ENCODE measurements at regions not wholly inside any gene's neighbourhood (a gene's known extent, or its start where the extent isn't known, plus 50 kb on each side); places are given as distances from the start of the nearest gene placed in this dataset.
"Not testable (repeated sequence)": the region's sequence is repeated elsewhere in the genome, so short reads cannot be mapped to it uniquely, and the experiment has no call there.

- DNase-seq (ENCODE audit: low spot score): no peak
These were observed 100.2 kb upstream of the RAI14 start for GRCh38 chr5:34555699-34556508.

DNA sequence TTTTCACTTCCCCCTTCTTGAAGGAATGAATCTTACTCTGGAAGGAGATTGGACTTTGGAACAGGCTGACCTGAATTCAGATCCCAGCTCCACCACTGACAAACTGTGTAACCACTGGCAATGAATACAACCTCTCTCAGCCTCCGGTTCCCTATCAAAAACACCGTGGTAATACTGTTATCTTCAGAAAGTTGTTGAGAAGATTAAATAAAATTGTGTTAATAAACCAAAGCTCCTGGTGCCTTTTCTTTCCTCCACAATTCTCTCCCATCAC is 99.7 kb upstream of the RAI14 start:
- no peak for DNase-seq (ENCODE audit: low spot score)

DNA sequence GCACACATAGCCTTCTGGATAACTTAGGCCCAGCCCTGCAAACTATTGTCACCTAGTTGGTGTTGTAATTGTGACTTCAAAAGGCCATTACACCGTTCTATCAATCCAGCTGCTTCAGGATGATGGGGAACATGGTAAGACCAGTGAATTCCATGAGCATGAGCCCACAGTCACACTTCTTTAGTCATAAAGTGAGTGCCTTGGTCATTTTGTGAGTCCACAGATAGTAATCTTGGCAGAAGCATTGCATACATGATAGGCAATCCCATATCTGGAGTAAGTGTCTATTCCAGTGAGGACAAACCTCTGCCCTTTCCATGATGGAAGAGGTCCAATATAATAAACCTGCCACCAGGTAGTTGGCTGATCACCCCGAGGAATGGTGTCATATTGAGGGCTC is 94.5 kb upstream of the RAI14 start:
- not testable (repeated sequence) for DNase-seq (ENCODE audit: low spot score)

GRCh38 chr5:34562791-34563190 is 93.3 kb upstream of the RAI14 start:
- no peak for DNase-seq (ENCODE audit: low spot score)

GRCh38 chr5:34563269-34563668 is 92.9 kb upstream of the RAI14 start:
- DNase-seq (ENCODE audit: low spot score): no peak

GRCh38 chr5:34563931-34564709 is 92.0 kb upstream of the RAI14 start:
- no peak for DNase-seq (ENCODE audit: low spot score)

- DNase-seq (ENCODE audit: low spot score): no peak
These were observed 91.4 kb upstream of the RAI14 start for GRCh38 chr5:34564710-34565235.

DNA sequence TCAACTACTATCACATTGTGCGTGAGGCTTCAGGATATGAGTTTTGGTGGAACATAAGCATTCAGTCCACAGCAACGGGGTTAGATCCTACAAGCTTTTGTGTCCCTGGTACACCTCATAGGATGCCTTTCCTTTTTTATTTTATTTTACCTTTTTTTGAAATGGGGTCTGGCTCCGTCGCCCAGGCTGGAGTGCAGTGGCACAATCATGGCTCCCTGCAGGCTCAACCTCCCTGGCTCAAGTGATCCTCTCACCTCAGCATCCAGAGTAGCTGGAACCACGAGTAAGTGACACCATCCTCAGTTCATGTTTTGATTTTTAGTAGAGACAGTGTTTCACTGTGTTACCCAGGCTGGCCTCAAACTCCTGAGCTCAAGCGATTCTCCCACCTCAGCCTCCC is 86.0 kb upstream of the RAI14 start:
- DNase-seq (ENCODE audit: low spot score): no peak

- DNase-seq (ENCODE audit: low spot score): peak; percentile 27
These were observed 85.1 kb upstream of the RAI14 start for GRCh38 chr5:34570721-34571676.

- peak; percentile 11 for DNase-seq (ENCODE audit: low spot score)
These were observed 84.5 kb upstream of the RAI14 start for GRCh38 chr5:34571677-34572041.

GRCh38 chr5:34574936-34575467 is 81.1 kb upstream of the RAI14 start:
- DNase-seq (ENCODE audit: low spot score): no peak

DNA sequence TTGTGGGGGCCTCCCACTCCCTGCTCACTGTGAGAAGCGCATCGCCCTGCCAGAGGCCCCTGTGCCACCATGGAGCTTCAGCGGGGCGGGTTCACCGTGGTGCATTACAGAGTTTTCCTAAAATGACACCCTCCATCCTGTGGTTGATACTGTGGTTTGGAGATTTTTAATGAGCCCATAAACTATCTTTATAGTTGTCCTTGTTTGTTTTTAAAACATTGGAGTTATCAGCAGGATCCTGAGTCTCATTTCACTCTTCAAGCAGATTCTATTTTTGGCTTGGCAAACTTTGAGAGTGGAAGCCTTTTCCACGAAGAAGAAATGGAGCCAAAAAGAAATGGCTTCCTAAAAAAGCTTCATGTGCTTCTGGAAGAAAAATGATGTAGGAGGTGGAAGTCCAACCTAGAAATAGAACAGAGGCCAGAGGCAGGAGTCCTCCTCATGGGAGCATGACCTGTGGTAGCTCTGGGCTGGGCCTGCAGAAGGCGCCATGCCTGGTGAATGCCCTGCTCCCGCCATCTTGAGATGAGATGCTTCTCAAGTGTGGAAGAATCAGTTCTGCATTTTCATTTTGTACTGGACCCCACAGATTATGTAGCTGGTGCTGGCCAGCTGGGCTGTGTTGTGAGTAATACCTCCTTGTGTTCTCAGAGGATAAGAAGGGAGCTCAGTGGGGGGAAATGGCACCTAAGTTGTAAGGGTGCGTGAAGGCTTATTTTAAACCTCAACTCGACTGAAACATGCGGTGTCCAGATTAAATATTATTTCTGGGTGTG is 79.0 kb upstream of the RAI14 start:
- peak; percentile 47 for DNase-seq (ENCODE audit: low spot score)

- no peak for DNase-seq (ENCODE audit: low spot score)
These were observed 77.2 kb upstream of the RAI14 start for GRCh38 chr5:34578962-34579361.

DNA sequence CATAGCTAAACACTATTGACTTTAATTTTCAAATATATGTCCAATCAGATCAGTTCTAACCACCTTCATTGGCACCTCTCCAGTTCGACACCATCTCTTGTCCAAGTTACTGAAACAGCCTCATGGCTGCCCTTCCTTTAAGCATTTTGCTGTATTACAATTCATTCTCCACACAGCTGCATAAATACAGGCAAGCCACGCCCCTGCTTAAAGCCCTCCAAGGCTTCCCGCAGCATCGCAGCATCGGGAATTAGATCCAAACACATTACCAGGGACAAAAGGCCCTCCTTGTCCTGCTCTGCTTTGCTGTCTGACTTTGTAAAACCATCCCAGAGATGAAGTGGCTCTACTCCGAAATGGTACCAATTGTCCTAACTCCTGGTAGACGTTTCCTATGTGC is 75.1 kb upstream of the RAI14 start:
- DNase-seq (ENCODE audit: low spot score): no peak

- DNase-seq (ENCODE audit: low spot score): no peak
These were observed 73.8 kb upstream of the RAI14 start for GRCh38 chr5:34582371-34582770.

DNA sequence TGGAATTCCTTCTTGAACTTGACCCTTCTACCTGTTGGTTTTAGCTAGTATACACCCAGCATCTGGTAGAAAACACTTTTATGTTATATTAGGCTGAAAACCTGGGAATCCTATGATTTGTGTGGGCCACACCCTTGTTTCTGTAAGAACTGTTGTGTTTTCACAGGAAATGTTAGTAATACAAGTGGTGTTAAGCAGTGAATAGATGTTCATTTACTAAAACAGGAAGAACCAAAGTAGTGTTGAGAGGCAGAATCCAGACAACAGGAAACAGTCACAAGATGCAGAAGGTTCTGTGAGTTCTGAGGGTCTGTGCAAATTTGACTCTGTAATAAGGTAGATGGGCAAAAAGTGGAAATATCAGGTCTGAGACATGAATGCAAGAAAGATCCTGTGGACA is 73.0 kb upstream of the RAI14 start:
- no peak for DNase-seq (ENCODE audit: low spot score)

GRCh38 chr5:34584165-34584564 is 72.0 kb upstream of the RAI14 start:
- no peak for DNase-seq (ENCODE audit: low spot score)

DNA sequence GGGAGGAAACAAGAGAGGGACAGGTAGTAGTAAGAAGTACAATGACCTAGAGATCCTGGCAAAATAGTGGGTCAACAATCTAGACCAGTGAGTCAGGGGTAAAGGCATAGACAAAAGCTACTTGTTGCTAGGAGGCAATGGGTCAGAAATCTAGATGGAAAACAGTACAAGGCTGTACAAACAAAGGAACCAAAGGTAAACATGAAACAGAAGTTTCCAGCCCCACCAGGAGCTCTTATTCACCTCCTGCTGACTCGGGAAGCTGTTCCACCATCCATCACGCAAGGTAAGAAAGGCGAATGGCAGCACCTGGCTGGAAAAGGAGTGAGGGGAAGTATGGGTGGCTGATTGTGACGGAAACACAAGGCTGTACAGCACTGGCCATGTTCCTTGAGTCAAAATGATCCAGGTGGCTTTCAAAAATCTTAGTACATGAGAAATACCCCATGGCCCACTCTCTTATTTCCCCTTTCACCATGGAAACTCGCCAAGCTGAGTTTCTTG is 70.5 kb upstream of the RAI14 start:
- DNase-seq (ENCODE audit: low spot score): no peak

GRCh38 chr5:34586117-34586885 is 69.8 kb upstream of the RAI14 start:
- peak; percentile 60 for DNase-seq (ENCODE audit: low spot score)
